Globus pallidus (tissue), 1 donor: ENCODE measurements at regions not wholly inside any gene's neighbourhood (a gene's known extent, or its start where the extent isn't known, plus 50 kb on each side); places are given as distances from the start of the nearest gene placed in this dataset.

Experiments
- DNase-seq: peaks from one replicate; pipeline ENCODE4 v3.0.0-alpha.2; 2015; ENCODE audit warnings: low spot score

DNA sequence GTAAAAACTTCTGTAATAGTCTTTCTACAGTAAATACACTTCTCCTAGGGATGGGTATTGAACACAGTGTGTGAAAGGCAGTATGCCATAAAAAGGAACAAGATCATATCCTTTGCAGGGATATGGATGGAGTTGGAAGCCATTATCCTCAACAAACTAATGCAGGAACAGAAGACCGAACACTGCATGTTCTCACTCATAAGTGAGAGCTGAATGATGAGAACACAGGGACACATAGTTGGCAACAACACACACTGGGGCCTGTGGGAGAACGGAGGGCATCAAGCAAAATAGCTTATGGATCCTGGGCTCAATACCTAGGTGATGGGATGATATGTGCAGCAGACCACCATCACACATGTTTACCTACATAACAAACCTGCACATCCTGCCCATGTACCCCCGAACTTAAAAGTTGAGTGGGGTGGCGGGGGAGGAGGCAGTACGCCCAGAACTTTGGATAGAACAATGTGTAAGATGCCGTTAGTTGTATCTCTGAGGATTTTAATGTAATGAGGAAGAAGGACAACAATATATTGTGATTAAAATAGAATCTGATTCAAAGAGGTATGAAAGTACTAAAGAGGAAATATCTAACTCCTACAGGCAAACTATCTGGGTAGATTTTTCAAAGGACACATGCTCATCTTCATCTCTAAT lies 183.2 kb downstream of the NDFIP2 start:
- DNase-seq: no peak

DNA sequence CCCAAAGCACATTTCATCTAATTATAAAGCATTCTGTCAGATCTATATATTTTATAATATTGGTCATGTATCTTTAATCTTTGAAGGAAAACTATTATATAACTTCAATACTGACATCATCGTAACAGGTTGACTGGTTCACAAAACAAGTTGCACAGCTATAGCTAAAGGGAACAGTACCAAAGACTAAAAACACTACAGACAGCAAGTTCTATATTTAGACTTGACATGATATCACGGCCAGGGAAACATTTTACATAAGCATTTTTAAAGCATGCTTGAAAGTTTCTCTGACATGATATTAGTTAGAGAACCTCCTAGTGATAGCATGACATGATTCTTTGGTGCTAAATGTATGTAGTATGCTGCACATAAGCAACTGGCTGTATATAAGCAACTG lies 182.5 kb downstream of the NDFIP2 start:
- no peak for DNase-seq

GRCh38 chr13:79662882-79663281 lies 181.9 kb downstream of the NDFIP2 start:
- no peak for DNase-seq

GRCh38 chr13:79660361-79660760 lies 179.4 kb downstream of the NDFIP2 start:
- DNase-seq: no peak

DNA sequence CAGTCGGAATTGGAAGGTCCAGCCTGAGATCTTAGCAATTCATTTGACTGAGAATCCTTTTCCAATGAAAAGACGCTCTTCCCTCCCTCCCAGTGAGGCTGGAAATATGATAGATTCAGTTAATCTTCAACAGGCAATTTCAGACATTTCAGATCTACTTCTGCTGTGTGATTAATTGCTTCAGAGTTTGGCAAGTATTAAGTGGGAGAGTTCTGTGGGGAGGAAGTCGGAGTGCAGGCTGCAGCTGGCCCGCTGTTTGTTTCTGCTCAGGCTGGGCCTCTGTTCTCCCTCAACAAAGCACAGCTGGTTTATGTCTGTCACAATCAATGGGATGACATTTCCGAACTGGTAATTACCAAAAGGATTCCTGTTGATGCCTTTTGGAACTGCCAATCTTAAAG lies 178.2 kb downstream of the NDFIP2 start:
- DNase-seq: no peak

DNA sequence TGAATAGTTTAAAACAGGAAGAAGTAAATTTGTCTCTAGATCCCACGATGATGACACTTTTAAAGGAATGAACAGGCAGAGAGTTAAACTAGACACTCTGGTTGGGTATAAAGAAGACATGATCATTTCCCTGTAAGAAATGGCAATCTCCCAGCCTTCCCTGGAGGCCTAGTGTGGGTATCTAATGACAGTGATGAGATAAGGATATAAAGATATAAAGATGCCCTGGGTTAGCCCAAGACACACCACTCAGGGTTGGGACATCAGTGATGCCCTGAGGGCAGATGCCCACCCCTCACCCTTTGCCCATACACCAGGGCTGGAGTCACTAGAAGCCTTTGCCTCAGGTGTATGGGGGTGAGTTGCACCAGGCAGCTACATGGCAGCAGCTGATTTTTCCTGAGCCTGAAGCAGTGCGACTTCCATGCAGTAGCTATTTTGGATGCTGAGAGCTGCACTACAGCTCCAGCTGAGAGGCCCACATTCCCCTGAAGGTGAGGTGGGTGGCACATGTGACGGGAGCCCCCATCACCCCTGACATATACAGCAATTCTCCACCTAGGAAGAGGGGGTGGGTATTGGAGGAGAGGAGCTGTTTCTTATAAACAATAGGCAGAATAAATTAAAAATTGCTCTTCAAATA lies 177.5 kb downstream of the NDFIP2 start:
- no peak for DNase-seq

DNA sequence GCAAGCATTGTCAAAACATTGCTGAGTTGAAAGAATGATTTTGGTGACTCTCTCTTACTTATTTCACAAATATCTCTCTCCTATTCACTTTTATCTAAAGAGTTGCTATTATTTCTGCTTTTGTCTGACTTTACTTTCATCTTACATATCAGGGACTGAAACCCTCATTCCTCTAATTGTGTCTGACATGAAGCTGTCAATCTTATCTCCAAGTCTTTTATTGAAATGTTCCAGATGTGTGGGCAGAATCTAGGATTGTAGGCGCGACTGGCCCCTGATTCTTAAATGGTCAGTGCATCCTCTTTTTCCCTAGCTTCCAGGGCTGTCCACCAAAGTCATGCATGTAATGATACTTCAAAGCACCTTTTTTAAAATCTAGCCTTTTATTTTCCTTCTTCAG lies 174.6 kb downstream of the NDFIP2 start:
- DNase-seq: no peak

DNA sequence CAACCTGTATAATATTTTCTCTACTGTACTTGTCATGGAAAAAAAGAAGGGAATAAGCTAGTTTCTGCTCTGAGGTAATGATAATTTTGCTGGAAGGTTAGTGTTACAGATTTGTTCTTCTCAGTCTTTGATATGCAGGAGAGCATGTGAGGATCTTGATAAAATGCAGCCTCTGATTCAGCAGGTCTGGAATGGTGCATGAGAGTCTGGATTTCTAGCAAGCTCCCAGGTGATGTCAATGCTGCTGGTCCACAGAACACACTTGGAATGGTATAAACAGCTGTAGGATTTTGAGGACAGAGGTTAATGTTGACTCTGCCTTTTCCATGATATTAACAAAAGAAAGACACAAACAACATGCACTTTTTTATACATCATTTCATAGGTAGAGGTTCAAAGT lies 173.6 kb downstream of the NDFIP2 start:
- no peak for DNase-seq

GRCh38 chr13:79650688-79651087 lies 169.7 kb downstream of the NDFIP2 start:
- no peak for DNase-seq

DNA sequence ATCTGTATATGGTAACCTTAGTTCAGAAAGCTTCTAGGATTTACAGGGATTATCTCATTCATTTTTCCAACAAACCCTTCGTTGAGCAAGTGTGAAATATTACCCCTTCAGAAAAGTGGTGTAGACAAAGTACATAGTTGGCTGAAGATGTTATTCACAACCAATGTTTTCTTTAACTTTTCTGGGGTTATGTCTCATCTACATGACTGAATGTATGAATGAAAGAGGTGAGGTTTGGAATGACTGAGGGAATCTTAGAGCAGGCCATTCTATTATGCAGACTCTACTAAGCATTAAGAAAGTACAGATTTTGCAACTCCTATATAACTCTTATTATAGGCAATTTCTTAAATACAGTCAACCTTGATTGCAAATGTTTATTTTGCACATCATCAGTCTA lies 167.2 kb downstream of the NDFIP2 start:
- no peak for DNase-seq

GRCh38 chr13:79647533-79647932 lies 166.6 kb downstream of the NDFIP2 start:
- DNase-seq: no peak

- DNase-seq: no peak
These were observed 165.9 kb downstream of the NDFIP2 start for GRCh38 chr13:79646880-79647279.

- DNase-seq: no peak
These were observed 164.6 kb downstream of the NDFIP2 start for GRCh38 chr13:79645569-79645968.

DNA sequence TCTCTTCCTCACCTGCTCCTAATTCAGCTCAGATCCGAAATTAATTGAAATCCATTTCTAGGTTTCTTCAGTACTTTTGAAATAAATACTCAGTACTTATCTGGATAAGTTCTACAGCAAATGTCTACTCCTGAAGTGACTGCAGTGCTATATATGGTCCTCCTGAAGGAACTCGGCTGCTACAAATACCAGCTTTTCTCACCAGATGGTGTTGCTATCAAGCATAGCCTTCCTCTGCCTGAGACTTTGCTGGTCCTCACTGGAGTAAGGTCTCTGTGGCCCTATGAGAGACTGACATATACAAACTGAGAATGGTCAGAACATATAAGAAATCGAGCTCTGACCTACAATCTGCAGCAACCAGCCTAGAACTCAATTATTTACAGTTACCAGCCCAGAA lies 161.6 kb downstream of the NDFIP2 start:
- no peak for DNase-seq

DNA sequence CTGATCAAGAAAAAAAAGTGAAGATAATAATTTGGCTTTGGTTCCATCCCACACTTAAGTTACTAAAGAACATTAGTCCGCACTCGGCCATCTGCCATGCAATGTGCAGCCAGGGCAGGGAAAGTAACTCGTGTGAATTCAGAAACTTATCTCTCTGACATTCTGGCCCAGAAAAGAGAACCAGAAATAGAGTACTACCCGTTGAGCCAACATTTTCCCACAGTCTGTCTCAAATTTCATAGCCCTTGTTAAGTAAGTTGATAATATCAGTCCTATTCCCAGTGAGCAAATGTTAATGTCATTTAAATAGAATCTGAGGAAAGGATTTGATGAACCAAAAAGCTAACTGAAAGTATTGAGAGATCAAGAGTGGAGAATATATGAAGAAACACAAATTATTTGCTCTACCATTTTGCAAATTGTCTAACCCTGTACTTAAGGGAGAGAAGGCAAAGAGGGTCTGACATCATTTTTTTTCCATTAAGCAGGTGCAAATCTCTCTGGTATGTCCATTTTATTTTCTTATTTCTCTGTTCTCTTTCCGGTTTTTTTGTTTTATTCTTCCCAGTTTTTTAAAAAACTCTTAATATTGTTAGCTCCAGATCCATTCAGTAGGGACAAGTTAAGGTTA lies 156.3 kb downstream of the NDFIP2 start:
- no peak for DNase-seq

DNA sequence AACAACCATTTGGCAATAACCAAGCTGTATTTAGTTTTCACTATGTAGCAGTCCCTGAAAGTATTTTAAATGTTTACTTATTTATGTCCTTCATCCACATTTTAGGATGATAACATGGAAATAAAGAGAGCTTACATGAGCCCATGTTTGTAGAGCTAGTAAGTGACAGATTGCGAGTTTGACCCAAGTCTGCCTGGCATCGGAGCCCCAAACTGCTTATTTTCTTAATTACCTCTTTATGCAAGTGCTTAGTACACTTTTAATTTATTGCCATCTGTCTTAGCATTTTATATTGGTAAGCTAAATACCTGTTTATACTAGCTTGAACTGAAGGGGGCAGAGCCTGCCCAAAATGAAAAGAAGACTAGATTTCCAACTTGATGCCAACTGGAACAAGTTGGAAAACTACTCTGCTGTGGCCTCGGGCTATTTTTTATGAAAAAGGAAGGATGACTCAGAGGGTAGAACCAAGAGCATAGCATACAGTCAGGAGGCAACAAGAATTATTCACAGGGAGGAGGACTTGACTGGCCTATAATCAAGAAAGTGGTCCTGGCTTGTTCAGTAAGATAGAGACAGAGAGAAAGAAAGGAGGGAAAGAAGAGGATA lies 150.2 kb downstream of the NDFIP2 start:
- DNase-seq: no peak

DNA sequence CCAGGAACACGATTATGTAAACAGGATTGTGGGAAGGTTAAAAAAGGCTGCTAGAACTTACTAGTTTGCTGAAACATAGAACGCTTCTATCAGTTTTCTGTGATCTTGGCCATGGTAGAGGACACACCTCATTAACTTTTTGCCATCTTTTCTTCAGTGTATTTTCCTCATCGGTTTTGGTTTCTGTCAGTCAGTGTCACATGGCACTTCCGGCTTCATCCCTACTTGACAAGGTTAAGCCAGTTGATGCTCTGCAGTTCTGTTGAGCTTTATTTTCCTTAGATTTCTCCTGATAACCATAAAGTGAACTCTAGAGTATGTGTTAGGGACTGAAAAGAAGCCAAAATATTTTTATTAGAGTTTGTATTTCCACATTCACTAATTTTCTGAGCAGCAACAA lies 147.5 kb downstream of the NDFIP2 start:
- no peak for DNase-seq

- DNase-seq: no peak
These were observed 146.0 kb downstream of the NDFIP2 start for GRCh38 chr13:79626924-79627323.

DNA sequence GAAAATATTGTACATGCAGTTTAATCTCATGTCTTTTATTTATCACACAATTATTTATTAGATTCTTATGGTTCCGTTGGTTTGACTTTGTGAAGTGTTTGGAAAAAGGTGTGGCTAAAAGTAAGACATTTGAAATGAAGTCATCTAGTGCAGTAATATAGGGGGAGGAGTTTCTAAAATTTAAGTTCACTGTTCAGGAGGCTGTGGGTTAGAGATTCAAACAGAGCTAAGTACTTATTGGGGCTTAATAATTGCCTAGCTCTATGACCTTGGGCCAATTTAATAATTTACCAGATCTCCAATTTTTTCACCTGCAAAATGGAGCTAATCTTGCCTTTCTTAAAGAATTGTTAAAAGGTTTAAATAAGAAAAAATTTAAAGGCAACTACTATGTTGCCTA lies 144.6 kb downstream of the NDFIP2 start:
- DNase-seq: no peak

DNA sequence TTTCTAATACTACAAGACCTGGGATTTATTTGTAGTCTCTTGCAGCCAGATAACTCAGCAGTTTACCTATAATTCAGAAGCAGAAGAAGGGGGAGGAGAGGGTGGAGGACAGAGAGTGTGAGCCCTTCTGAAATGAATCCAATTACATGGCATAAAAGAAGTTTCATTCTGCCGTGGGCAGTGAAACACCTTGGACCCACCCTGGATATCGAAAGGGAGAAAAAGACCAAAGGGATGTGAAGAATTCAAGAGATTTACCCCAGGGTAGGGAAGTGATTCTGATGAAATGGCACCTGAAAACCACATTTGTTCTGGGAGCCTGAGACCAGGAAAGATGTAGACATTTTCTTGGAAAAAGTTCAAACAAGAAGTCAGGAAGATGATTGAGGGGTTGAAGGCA lies 140.9 kb downstream of the NDFIP2 start:
- no peak for DNase-seq

DNA sequence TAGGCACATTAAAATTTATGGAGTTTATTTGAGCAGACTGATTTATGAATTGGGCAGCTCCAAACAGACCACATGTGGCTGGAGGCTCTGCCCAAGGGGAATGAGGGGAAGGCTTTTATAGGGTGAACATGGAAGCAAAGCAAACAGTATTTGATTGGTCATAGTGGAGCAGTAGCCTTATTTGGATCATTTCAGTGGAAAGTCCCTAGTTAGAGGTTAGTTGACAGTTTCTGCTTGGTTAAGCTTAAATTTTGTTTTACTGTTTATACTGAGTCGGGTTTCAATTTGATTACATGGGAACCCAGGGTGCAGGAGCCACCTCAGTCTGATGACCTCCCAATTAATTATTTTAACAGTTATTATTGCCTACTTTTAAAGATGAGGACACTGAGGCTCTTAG lies 140.5 kb downstream of the NDFIP2 start:
- DNase-seq: no peak

DNA sequence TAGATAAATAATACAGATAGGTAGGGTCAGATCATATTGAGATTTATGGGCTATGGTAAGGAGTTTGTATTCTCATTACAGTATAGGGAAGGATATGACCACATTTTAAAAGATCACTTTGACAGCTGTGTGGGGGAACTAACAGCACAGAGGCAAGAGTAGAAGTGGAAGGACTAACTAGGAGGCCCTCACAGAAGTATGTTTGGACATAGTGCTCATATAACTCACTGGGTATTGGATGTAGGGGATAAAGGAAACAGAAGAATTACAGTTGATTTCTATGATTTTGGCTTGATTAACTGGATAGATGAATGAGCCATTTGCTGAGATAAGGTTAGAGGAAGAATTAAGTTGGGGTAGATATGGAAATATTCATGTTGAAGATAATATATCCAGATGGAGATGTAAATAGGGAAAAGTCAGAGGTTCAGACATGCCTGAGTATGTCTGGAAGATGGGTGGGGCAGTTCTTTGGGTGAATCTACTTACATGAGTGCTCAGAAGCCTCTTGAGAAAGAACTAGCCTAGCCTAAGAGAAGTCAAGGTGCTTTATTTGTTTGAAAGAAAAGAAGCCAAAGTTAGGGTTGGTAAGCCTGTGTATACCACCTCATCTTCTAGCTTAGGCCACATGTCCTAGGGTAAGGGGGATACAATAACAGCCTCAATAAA lies 133.4 kb downstream of the NDFIP2 start:
- DNase-seq: no peak

GRCh38 chr13:79612604-79613003 lies 131.6 kb downstream of the NDFIP2 start:
- no peak for DNase-seq
